AG09309 (cell line): ENCODE measurements at regions not wholly inside any gene's neighbourhood (a gene's known extent, or its start where the extent isn't known, plus 50 kb on each side); places are given as distances from the start of the nearest gene placed in this dataset.

Experiments
- DNase-seq: peaks from one replicate; pipeline ENCODE4 v3.0.0-alpha.2; 2010; ENCODE audit warnings: low read depth
- H3K4me3 ChIP-seq: 2 replicates; pipeline ENCODE4 v1.5.1; 2011; ENCODE audit warnings: mild to moderate bottlenecking, low read depth, low read length, moderate library complexity; ENCODE audit not compliant: control insufficient read depth
- CTCF ChIP-seq: IDR thresholded peaks from 2 replicates; pipeline ENCODE4 v1.5.1; 2011; ENCODE audit warnings: mild to moderate bottlenecking, low read depth, low read length, inconsistent platforms; ENCODE audit not compliant: insufficient read depth, control insufficient read depth; ENCODE audit errors: missing control alignments

- TF ChIP-seq CTCF = no peak
- H3K4me3 ChIP-seq = no peak overlapping the region
- no peak for DNase-seq
Observed at GRCh38 chr10:129331207-129331838, 135.7 kb upstream of the MGMT start.

- no peak overlapping the region for H3K4me3 ChIP-seq
- TF ChIP-seq CTCF = no peak
- DNase-seq = no peak
Observed at GRCh38 chr10:129331839-129332220, 135.2 kb upstream of the MGMT start.

GRCh38 chr10:129332476-129332875, 134.6 kb upstream of the MGMT start:
- TF ChIP-seq CTCF = no peak
- no peak for DNase-seq
- H3K4me3 ChIP-seq = no peak overlapping the region

GRCh38 chr10:129333706-129334105, 133.3 kb upstream of the MGMT start:
- no peak overlapping the region for H3K4me3 ChIP-seq
- TF ChIP-seq CTCF = no peak
- no peak for DNase-seq

GRCh38 chr10:129334266-129334665, 132.8 kb upstream of the MGMT start:
- no peak overlapping the region for H3K4me3 ChIP-seq
- TF ChIP-seq CTCF = no peak
- DNase-seq = no peak

GRCh38 chr10:129335396-129335795, 131.6 kb upstream of the MGMT start:
- no peak overlapping the region for H3K4me3 ChIP-seq
- no peak for TF ChIP-seq CTCF
- DNase-seq = no peak

- DNase-seq = no peak
- H3K4me3 ChIP-seq = no peak overlapping the region
- TF ChIP-seq CTCF = no peak
Observed at GRCh38 chr10:129335942-129336341, 131.1 kb upstream of the MGMT start.
